Smooth muscle cell (in vitro differentiated cells): ENCODE measurements at regions not wholly inside any gene's neighbourhood (a gene's known extent, or its start where the extent isn't known, plus 50 kb on each side); places are given as distances from the start of the nearest gene placed in this dataset.

Source experiments
- DNase-seq: peaks from one replicate; lab custom pipeline; 2025; ENCODE audit not compliant: unreplicated experiment; lab: John Stamatoyannopoulos, UW
- H2AFZ ChIP-seq: fragments of 200-600 bp; sonication (generic); 2 replicates; pipeline ENCODE4 v1.6.0; 2016; ENCODE audit warnings: antibody characterized with exemption, low read depth, mild to moderate bottlenecking
- H3F3A ChIP-seq: fragments of 200-600 bp; sonication (generic); 2 replicates; pipeline ENCODE4 v1.6.0; 2017; ENCODE audit warnings: antibody characterized with exemption, low read depth
- H3K27ac ChIP-seq: fragments of 200-600 bp; sonication (generic); 2 replicates; pipeline ENCODE4 v1.5.1; 2016; ENCODE audit warnings: low read depth, mild to moderate bottlenecking
- H3K27me3 ChIP-seq: fragments of 200-600 bp; sonication (generic); 2 replicates; pipeline ENCODE4 v1.6.1; 2016; ENCODE audit warnings: low read depth, mild to moderate bottlenecking
- H3K36me3 ChIP-seq: fragments of 200-600 bp; sonication (generic); 2 replicates; pipeline ENCODE4 v1.5.1; 2016; ENCODE audit warnings: low read depth
- H3K4me1 ChIP-seq: fragments of 200-600 bp; sonication (generic); 2 replicates; pipeline ENCODE4 v1.5.1; 2016; ENCODE audit warnings: low read depth
- H3K4me2 ChIP-seq: fragments of 200-600 bp; sonication (generic); 2 replicates; pipeline ENCODE4 v1.6.0; 2016; ENCODE audit warnings: mild to moderate bottlenecking
- H3K4me3 ChIP-seq: fragments of 200-600 bp; sonication (generic); 2 replicates; pipeline ENCODE4 v1.5.1; 2016; ENCODE audit warnings: mild to moderate bottlenecking
- H3K79me2 ChIP-seq: fragments of 200-600 bp; sonication (generic); 2 replicates; pipeline ENCODE4 v1.6.0; 2016; ENCODE audit warnings: low read depth, mild to moderate bottlenecking
- H3K9ac ChIP-seq: fragments of 200-600 bp; sonication (generic); 2 replicates; pipeline ENCODE4 v1.6.0; 2016; ENCODE audit warnings: low read depth
- H3K9me3 ChIP-seq: fragments of 200-600 bp; sonication (generic); replicated peaks from 2 replicates; pipeline ENCODE4 v1.5.1; 2016; ENCODE audit warnings: low read depth
- H4K20me1 ChIP-seq: fragments of 200-600 bp; sonication (generic); 2 replicates; pipeline ENCODE4 v1.6.0; 2016; ENCODE audit warnings: low read depth
- WGBS: methylation state at CpG from one replicate; pipeline ENCODE4 v1.1.7; 2016; ENCODE audit warnings: low lambda C conversion rate; 5-methylcytosine and 5-hydroxymethylcytosine counted together
- TF ChIP-seq, protein P1 (sequence below): fragments of 200-600 bp; sonication (generic); IDR thresholded peaks from 2 replicates; pipeline ENCODE4 v1.5.1; 2017; ENCODE audit warnings: borderline replicate concordance, mild to moderate bottlenecking, antibody characterized with exemption; ENCODE audit not compliant: insufficient read depth, poor library complexity, severe bottlenecking

DNA sequence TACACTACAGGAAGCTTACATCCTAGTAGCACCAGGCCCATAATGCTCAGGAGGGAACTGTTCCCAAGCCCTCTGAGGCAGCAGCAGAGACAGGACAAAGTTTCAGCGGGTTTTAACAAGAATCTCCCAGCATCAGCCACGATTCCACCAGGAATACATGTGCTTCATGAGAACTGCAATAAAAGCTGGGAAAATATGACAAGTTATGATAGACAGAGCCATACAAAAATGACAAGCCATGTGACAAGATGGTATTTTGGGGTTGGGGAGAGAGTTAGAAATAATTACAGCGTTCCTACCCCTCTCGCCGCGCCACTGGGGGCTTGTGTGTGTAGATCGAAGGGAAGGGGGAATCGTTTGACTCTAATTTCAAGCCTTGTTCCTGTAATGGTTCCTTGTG lies 112.7 kb upstream of the CTBP2 start:
- TF ChIP-seq, protein P1, sequence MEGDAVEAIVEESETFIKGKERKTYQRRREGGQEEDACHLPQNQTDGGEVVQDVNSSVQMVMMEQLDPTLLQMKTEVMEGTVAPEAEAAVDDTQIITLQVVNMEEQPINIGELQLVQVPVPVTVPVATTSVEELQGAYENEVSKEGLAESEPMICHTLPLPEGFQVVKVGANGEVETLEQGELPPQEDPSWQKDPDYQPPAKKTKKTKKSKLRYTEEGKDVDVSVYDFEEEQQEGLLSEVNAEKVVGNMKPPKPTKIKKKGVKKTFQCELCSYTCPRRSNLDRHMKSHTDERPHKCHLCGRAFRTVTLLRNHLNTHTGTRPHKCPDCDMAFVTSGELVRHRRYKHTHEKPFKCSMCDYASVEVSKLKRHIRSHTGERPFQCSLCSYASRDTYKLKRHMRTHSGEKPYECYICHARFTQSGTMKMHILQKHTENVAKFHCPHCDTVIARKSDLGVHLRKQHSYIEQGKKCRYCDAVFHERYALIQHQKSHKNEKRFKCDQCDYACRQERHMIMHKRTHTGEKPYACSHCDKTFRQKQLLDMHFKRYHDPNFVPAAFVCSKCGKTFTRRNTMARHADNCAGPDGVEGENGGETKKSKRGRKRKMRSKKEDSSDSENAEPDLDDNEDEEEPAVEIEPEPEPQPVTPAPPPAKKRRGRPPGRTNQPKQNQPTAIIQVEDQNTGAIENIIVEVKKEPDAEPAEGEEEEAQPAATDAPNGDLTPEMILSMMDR, result no peak
- no peaks in the 10 kb centered on the region for H3K9me3 ChIP-seq
- 90% methylated on average over 8 of the region's 8 CpGs for WGBS
- H3K27ac ChIP-seq, result no peak overlapping the region
- H4K20me1 ChIP-seq, result no peaks in the 10 kb centered on the region
- no peak overlapping the region for H2AFZ ChIP-seq
- H3K4me3 ChIP-seq, result no peak overlapping the region
- H3F3A ChIP-seq, result no peaks in the 10 kb centered on the region
- H3K4me1 ChIP-seq, result no peaks in the 10 kb centered on the region
- no peak for DNase-seq
- H3K4me2 ChIP-seq, result no peak overlapping the region
- no peak overlapping the region for H3K9ac ChIP-seq
- H3K36me3 ChIP-seq, result no peaks in the 10 kb centered on the region
- H3K79me2 ChIP-seq, result no peaks in the 10 kb centered on the region
- H3K27me3 ChIP-seq, result no peaks in the 10 kb centered on the region

DNA sequence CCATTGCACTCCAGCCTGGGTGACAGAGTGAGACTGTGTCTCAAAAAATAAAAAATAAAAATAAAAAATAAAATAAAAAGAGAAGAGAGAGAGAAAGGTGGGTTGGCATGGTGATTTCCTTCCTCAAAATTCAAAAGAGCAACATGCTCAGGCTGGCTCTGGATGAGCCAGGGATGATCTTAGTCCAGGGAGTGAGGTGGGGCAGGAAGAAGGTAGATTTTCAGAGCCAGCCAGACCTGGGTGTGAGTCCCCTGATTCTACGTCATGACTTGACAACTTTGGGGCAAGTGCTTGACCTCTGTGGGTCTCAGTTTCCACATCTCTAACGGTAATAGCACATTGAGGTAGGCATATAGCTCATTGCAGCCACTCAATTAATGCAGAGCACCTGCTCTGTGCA lies 109.4 kb upstream of the CTBP2 start:
- Histone ChIP-seq H4K20me1 (no peaks in the 10 kb centered on the region), H3K4me1 (no peaks in the 10 kb centered on the region), H3F3A (no peaks in the 10 kb centered on the region), H3K27ac (no peak overlapping the region), H3K27me3 (no peaks in the 10 kb centered on the region), H3K36me3 (no peaks in the 10 kb centered on the region), H2AFZ (no peak overlapping the region), H3K9me3 (no peaks in the 10 kb centered on the region), H3K4me3 (no peak overlapping the region), H3K9ac (no peak overlapping the region), H3K79me2 (no peaks in the 10 kb centered on the region), H3K4me2 (no peak overlapping the region)
- TF ChIP-seq, protein P1, result no peak
- DNase-seq, result no peak
- 93% methylated on average over 2 of the region's 2 CpGs for WGBS

DNA sequence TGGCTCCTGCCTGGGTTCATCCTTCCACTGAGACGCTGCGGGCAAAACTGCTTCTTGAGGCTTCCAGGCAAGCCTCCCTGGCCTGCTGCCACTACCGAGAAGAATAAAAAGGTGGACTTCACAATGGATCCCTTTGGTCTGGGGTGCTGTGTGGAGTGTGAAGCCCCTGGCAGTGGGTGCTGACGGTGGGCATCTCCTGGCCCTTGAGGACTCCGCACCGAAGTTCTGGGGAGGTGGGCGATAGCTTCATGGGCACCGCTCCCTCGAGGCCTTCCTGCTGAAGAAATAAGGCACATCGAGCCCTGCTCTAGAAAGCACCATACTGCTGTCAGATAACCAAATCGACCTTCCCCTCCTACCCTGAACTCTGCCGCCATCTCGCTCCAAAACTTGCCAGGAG lies 106.6 kb upstream of the CTBP2 start:
- Histone ChIP-seq H2AFZ (no peak overlapping the region), H3K4me1 (no peaks in the 10 kb centered on the region), H3K36me3 (no peaks in the 10 kb centered on the region), H3K4me3 (no peak overlapping the region), H3F3A (no peaks in the 10 kb centered on the region), H3K79me2 (no peaks in the 10 kb centered on the region), H3K9me3 (no peaks in the 10 kb centered on the region), H3K27ac (no peak overlapping the region), H3K4me2 (no peak overlapping the region), H4K20me1 (no peaks in the 10 kb centered on the region), H3K9ac (no peak overlapping the region), H3K27me3 (no peaks in the 10 kb centered on the region)
- TF ChIP-seq, protein P1, result no peak
- WGBS, result 98% methylated on average over 13 of the region's 13 CpGs
- no peak for DNase-seq

DNA sequence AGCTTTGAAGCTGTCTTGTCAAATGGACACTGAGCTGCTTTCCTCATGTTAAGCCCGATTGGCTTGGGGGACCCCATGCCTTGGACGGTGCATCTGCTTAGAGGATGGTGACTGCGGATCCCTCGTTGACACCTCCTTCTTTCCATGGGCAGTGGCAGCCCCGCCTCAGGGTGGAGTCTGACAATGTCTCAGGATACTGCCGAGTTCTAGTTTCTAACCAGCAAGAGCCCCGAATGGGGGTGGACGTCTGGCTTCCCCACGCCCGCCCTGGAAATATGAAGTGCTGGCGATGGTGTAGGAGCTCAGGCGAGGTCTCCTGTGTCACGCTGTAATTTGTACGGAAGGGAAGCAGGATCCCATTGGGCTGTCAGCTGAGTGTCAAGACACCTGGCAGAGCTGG lies 106.2 kb upstream of the CTBP2 start:
- Histone ChIP-seq H4K20me1 (no peaks in the 10 kb centered on the region), H3K36me3 (no peaks in the 10 kb centered on the region), H3K27me3 (no peaks in the 10 kb centered on the region), H3K79me2 (no peaks in the 10 kb centered on the region), H3K9ac (no peak overlapping the region), H3K9me3 (no peaks in the 10 kb centered on the region), H3K27ac (no peak overlapping the region), H2AFZ (no peak overlapping the region), H3K4me1 (no peaks in the 10 kb centered on the region), H3K4me3 (no peak overlapping the region), H3F3A (no peaks in the 10 kb centered on the region), H3K4me2 (no peak overlapping the region)
- DNase-seq, result no peak
- 88% methylated on average over 14 of the region's 14 CpGs for WGBS
- TF ChIP-seq, protein P1, result no peak
